Suprapubic skin (tissue), 4 donors: ENCODE measurements at regions not wholly inside any gene's neighbourhood (a gene's known extent, or its start where the extent isn't known, plus 50 kb on each side); places are given as distances from the start of the nearest gene placed in this dataset.

Source experiments
- DNase-seq, 2 donors: peaks; one replicate each; pipeline ENCODE4 v3.0.0-alpha.2; 2019; ENCODE audit warnings: low spot score in 2 of 2
- H3K27ac ChIP-seq: fragments of 200-600 bp; sonication (generic); one replicate; pipeline ENCODE4 v1.5.1; 2019
- H3K27me3 ChIP-seq: fragments of 200-600 bp; sonication (generic); one replicate; pipeline ENCODE4 v1.5.1; 2019
- H3K36me3 ChIP-seq: fragments of 200-600 bp; sonication (generic); one replicate; pipeline ENCODE4 v1.5.1; 2019
- H3K4me1 ChIP-seq: fragments of 200-600 bp; sonication (generic); one replicate; pipeline ENCODE4 v1.5.1; 2019
- H3K4me3 ChIP-seq: fragments of 200-600 bp; sonication (generic); one replicate; pipeline ENCODE4 v1.5.1; 2019; ENCODE audit warnings: mild to moderate bottlenecking
- H3K9me3 ChIP-seq: fragments of 200-600 bp; sonication (generic); one replicate; pipeline ENCODE4 v1.5.1; 2019
- EP300 ChIP-seq: sonication (generic); formaldehyde crosslinking; IDR thresholded peaks from one replicate; pipeline ENCODE4 v1.6.1; 2017; ENCODE audit warnings: antibody characterized with exemption
- POLR2A ChIP-seq, 2 donors: fragments of 450-650 bp; IDR thresholded peaks; one replicate each; pipeline ENCODE4 v1.6.1; 2017; ENCODE audit warnings: antibody characterized with exemption in 2 of 2, mild to moderate bottlenecking in 2 of 2, moderate library complexity in 2 of 2
- POLR2AphosphoS5 ChIP-seq, 3 donors: sonication (generic); formaldehyde crosslinking; IDR thresholded peaks; one replicate each; pipeline ENCODE4 v1.6.1; 2017; ENCODE audit warnings: antibody characterized with exemption in 3 of 3
- WGBS: methylation state at CpG from one replicate; pipeline ENCODE4 v1.1.5; 2018; 5-methylcytosine and 5-hydroxymethylcytosine counted together
- TF ChIP-seq, protein P1 (sequence below), 2 donors: fragments of 200-600 bp in 1 of 2; fragments of 450-650 bp in 1 of 2; sonication (generic) in 1 of 2; IDR thresholded peaks; one replicate each; pipeline ENCODE4 v1.5.1; 2016 to 2019; ENCODE audit warnings: antibody characterized with exemption in 2 of 2, mild to moderate bottlenecking in 1 of 2, moderate library complexity in 1 of 2

DNA sequence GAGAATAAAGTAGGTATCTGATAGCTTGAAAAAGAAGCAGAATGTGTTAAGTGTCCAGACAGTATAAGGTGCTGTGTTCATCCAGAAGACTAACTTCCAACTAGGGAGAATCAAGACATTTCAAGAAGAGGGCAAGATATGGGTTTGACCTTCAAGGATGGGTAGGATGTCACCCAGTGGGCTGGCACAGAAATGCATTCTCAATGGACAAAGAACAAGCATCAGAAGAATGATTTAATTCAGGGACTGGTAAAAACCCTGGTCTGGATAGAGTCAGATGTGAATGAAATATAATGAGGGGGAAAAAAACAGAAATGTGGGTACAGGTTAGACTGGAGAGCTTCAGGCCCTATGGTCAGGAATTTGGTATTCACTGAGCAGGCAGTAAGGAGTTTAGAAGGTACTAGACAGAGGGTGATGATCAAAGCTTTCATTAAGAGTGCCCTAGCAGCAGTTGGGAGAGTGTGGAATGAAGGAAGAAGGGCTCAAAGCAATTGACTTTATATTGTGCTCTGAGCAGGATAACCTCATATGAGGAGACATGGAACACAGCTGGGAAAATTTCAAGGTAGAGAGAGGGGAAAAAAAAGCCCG lies 180.7 kb upstream of the ANK3 start:
- Histone ChIP-seq H3K4me1 (peaks cover 12% of the 10 kb centered on the region), H3K27me3 (no peaks in the 10 kb centered on the region), H3K4me3 (no peak overlapping the region), H3K27ac (no peak overlapping the region), H3K36me3 (no peaks in the 10 kb centered on the region), H3K9me3 (peaks cover 4% of the 10 kb centered on the region)
- 57% methylated on average over 1 of the region's 1 CpG for WGBS
- TF ChIP-seq POLR2AphosphoS5 (IDR thresholded peaks at IDR 0.05) (no peak), POLR2A (IDR thresholded peaks at IDR 0.05) (no peak), EP300 (no peak)
- TF ChIP-seq, protein P1, sequence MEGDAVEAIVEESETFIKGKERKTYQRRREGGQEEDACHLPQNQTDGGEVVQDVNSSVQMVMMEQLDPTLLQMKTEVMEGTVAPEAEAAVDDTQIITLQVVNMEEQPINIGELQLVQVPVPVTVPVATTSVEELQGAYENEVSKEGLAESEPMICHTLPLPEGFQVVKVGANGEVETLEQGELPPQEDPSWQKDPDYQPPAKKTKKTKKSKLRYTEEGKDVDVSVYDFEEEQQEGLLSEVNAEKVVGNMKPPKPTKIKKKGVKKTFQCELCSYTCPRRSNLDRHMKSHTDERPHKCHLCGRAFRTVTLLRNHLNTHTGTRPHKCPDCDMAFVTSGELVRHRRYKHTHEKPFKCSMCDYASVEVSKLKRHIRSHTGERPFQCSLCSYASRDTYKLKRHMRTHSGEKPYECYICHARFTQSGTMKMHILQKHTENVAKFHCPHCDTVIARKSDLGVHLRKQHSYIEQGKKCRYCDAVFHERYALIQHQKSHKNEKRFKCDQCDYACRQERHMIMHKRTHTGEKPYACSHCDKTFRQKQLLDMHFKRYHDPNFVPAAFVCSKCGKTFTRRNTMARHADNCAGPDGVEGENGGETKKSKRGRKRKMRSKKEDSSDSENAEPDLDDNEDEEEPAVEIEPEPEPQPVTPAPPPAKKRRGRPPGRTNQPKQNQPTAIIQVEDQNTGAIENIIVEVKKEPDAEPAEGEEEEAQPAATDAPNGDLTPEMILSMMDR (IDR thresholded peaks at IDR 0.05) = no peak
- DNase-seq = no peak

DNA sequence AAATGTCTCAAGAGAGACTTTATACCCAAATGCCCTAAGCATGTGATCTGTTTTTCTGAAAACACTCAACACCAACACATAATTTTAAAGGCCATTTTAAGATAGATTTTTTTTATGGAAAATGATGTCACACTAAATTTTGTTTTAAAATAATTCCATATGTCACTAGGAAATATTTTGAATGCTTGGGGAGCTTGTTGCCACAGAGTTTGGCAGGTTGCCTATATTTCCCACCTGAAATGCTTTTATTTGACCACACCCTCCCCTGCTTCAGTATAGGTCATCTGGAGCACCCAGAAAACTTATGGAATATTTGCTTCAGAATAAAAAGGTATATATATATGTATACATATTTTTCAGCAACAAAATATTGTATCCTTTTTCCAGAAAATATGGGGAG lies 180.0 kb upstream of the ANK3 start:
- H3K27me3 ChIP-seq = no peaks in the 10 kb centered on the region
- peaks cover 12% of the 10 kb centered on the region for H3K4me1 ChIP-seq
- H3K9me3 ChIP-seq = peaks cover 4% of the 10 kb centered on the region
- DNase-seq = no peak
- H3K36me3 ChIP-seq = no peaks in the 10 kb centered on the region
- no peak for TF ChIP-seq POLR2A (IDR thresholded peaks at IDR 0.05)
- TF ChIP-seq, protein P1 (IDR thresholded peaks at IDR 0.05) = no peak
- no peak for TF ChIP-seq EP300
- TF ChIP-seq POLR2AphosphoS5 (IDR thresholded peaks at IDR 0.05) = no peak
- H3K4me3 ChIP-seq = no peak overlapping the region
- no peak overlapping the region for H3K27ac ChIP-seq

DNA sequence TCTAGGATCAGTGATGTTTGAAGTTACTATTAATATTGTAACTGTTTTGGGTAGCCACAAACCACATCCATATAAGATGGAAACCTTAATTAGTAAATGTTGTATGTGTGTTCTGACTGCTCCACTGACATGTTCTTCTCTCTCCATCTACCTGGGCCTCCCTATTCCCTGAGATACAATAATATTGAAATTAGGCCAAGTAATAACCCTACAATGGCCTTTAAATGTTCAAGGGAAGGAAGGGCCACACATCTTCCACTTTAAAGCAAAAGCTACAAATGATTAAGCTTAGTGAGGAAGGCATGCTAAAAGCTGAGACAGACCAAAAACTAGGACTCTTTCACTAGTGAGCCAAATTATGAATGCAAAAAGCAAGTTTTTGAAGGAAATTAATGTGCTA lies 176.4 kb upstream of the ANK3 start:
- no peak for DNase-seq
- Histone ChIP-seq H3K27me3 (no peaks in the 10 kb centered on the region), H3K4me1 (peaks cover 3% of the 10 kb centered on the region), H3K36me3 (no peaks in the 10 kb centered on the region), H3K27ac (no peak overlapping the region), H3K9me3 (peaks cover 4% of the 10 kb centered on the region), H3K4me3 (no peak overlapping the region)
- TF ChIP-seq EP300 (no peak), POLR2AphosphoS5 (IDR thresholded peaks at IDR 0.05) (no peak), POLR2A (IDR thresholded peaks at IDR 0.05) (no peak)
- TF ChIP-seq, protein P1 (IDR thresholded peaks at IDR 0.05) = no peak

DNA sequence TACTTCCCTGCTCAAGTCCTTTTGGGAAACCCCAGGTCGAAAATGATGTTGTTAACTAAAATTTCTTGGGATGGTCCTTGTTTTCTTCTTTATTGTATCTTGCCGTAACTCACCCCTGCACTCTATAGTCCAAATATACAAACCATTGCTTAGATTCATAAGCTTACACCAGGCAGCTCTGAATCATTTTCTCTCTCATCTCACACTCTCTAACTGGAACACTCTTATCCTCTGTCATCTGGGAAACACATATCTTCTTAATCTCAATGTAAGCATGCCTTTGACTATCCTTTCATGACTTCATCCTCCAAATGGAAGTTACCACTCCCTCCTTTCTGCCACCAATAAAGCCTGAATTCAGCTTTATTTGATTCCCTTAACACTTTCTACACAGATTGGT lies 175.8 kb upstream of the ANK3 start:
- WGBS = 78% methylated on average over 2 of the region's 2 CpGs
- TF ChIP-seq EP300 = no peak
- TF ChIP-seq, protein P1 (IDR thresholded peaks at IDR 0.05) = no peak
- no peak for TF ChIP-seq POLR2AphosphoS5 (IDR thresholded peaks at IDR 0.05)
- TF ChIP-seq POLR2A (IDR thresholded peaks at IDR 0.05) = no peak

DNA sequence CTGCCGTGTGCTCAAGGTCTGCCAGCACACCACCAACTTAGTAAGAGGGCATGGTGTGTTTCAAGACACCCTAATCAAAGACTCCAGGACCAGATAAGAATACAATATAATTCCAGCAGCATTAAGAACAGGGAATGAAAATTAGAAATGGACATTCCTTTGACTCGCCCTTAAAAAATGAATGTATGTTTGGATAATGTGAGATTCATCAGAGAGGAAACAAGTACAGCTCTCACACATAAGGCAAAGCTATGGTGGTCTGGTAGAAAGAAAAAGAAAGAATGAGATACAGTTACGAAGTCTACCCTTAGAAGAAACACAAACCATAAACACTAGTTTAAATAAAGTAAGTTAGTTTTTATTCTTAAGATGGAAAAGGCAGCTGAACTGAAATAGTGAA lies 174.8 kb upstream of the ANK3 start:
- Histone ChIP-seq H3K27ac (no peak overlapping the region), H3K27me3 (no peaks in the 10 kb centered on the region), H3K9me3 (peaks cover 4% of the 10 kb centered on the region), H3K36me3 (no peaks in the 10 kb centered on the region), H3K4me1 (no peaks in the 10 kb centered on the region), H3K4me3 (no peak overlapping the region)
- WGBS = 100% methylated on average over 3 of the region's 3 CpGs
- no peak for DNase-seq
- TF ChIP-seq POLR2A (IDR thresholded peaks at IDR 0.05) (no peak), EP300 (no peak), POLR2AphosphoS5 (IDR thresholded peaks at IDR 0.05) (no peak)
- TF ChIP-seq, protein P1 (IDR thresholded peaks at IDR 0.05) = no peak

More for the DNA sequence above, 175.8 kb upstream of the ANK3 start:
- peaks cover 4% of the 10 kb centered on the region for H3K9me3 ChIP-seq
- no peak overlapping the region for H3K27ac ChIP-seq
- no peaks in the 10 kb centered on the region for H3K36me3 ChIP-seq
- H3K4me1 ChIP-seq = no peaks in the 10 kb centered on the region
- no peak overlapping the region for H3K4me3 ChIP-seq
- no peaks in the 10 kb centered on the region for H3K27me3 ChIP-seq
- DNase-seq = no peak
